Right lobe of liver (tissue), 6 donors: ENCODE measurements at regions not wholly inside any gene's neighbourhood (a gene's known extent, or its start where the extent isn't known, plus 50 kb on each side); places are given as distances from the start of the nearest gene placed in this dataset.
A peak's percentile ranks its signal among the peaks of the same experiment; 100 is the strongest.

Experiments
- ATAC-seq, 4 donors: fragments of 200-7000 bp; cut with Tn5 transposase; one replicate each; pipeline ENCODE4 v1.9.1; 2020; ENCODE audit warnings: mild to moderate bottlenecking in 4 of 4, moderate library complexity in 4 of 4
- DNase-seq, 3 donors: peaks; one replicate each; pipeline ENCODE4 v3.0.0-alpha.2; 2020
- H3K27ac ChIP-seq, 3 donors: fragments of 200-600 bp; one replicate each; pipeline ENCODE4 v1.8.0; 2022
- H3K27me3 ChIP-seq, 2 donors: fragments of 200-600 bp; one replicate each; pipeline ENCODE4 v1.8.0; 2022
- H3K36me3 ChIP-seq, 4 donors: fragments of 200-600 bp; sonication (generic) in 1 of 4; one replicate each; pipeline versions ENCODE4 v1.5.1 to v1.8.0; 2017 to 2022; ENCODE audit warnings: control low read depth in 1 of 4
- H3K4me1 ChIP-seq, 4 donors: fragments of 200-600 bp; sonication (generic) in 1 of 4; one replicate each; pipeline versions ENCODE4 v1.5.1 to v1.8.0; 2017 to 2022; ENCODE audit warnings: control low read depth in 1 of 4
- H3K4me3 ChIP-seq, 3 donors: fragments of 200-600 bp; one replicate each; pipeline ENCODE4 v1.8.0; 2022
- H3K9me3 ChIP-seq, 4 donors: fragments of 200-600 bp; sonication (generic) in 1 of 4; one replicate each; pipeline versions ENCODE4 v1.5.1 to v1.8.0; 2017 to 2022; ENCODE audit warnings: control low read depth in 1 of 4
- CTCF ChIP-seq, 4 donors: fragments of 200-600 bp in 3 of 4; fragments of 450-650 bp in 1 of 4; IDR thresholded peaks; one replicate each; pipeline versions ENCODE4 v1.5.1 to v1.8.0; 2016 to 2022; ENCODE audit warnings: antibody characterized with exemption in 4 of 4, mild to moderate bottlenecking in 2 of 4
- POLR2A ChIP-seq: fragments of 450-650 bp; IDR thresholded peaks from one replicate; pipeline ENCODE4 v1.6.1; 2017; ENCODE audit warnings: antibody characterized with exemption, mild to moderate bottlenecking
- WGBS: methylation state at CpG from one replicate; pipeline ENCODE4 v1.1.6; 2018; ENCODE audit warnings: low coverage, low lambda C conversion rate; ENCODE audit not compliant: insufficient coverage; ENCODE audit errors: missing lambda C conversion rate; 5-methylcytosine and 5-hydroxymethylcytosine counted together
- intact Hi-C, 2 donors: fragments of 100-400 bp; cut with DNase I; formaldehyde crosslinking; loops; one replicate each; pipeline versions ENCODE4 v1.11.2 to v1.14.1; 2022
- donor health status: DM: no; HTN: yes; CAD: no.
- donor health status: DM: no; HTN: no; CAD: no.
- donor health status: DM: no; HTN: no; CAD: no.
- donor health status: DM: no; HTN: yes; CAD: no.
- donor health status: DM: no; HTN: yes; CAD: no.

- no peaks in the 10 kb centered on the region for H3K27me3 ChIP-seq
- ATAC-seq (no peak), DNase-seq (no peak)
- no peak overlapping the region for H3K4me3 ChIP-seq
- peaks cover 0 to 6% (median 0%) of the 10 kb centered on the region in 4 donors for H3K4me1 ChIP-seq
- 100% methylated on average over 2 of the region's 2 CpGs for WGBS
- peaks cover 0 to 31% (median 6%) of the 10 kb centered on the region in 4 donors for H3K36me3 ChIP-seq
- intact Hi-C loops: no loop called here
- no peak for TF ChIP-seq CTCF (IDR thresholded peaks at IDR 0.05)
- no peak for TF ChIP-seq POLR2A
- H3K9me3 ChIP-seq: no peaks in the 10 kb centered on the region
- no peak overlapping the region for H3K27ac ChIP-seq
These were observed 171.5 kb upstream of the RIPOR2 start for GRCh38 chr6:25107218-25107617.

- DNase-seq (no peak), ATAC-seq (no peak)
- H3K4me3 ChIP-seq: no peak overlapping the region
- TF ChIP-seq CTCF (IDR thresholded peaks at IDR 0.05) (no peak), POLR2A (no peak)
- intact Hi-C loops: no loop called here
- no peak overlapping the region for H3K27ac ChIP-seq
- WGBS: 100% methylated on average over 1 of the region's 1 CpG
- peaks cover 0 to 34% (median 6%) of the 10 kb centered on the region in 4 donors for H3K36me3 ChIP-seq
- H3K9me3 ChIP-seq: no peaks in the 10 kb centered on the region
- H3K27me3 ChIP-seq: no peaks in the 10 kb centered on the region
- peaks cover 0 to 6% (median 0%) of the 10 kb centered on the region in 4 donors for H3K4me1 ChIP-seq
These were observed 167.4 kb upstream of the CARMIL1 start for GRCh38 chr6:25111782-25112181.

- TF ChIP-seq CTCF (IDR thresholded peaks at IDR 0.05) (no peak), POLR2A (no peak)
- peaks cover 0 to 28% (median 5%) of the 10 kb centered on the region in 4 donors for H3K36me3 ChIP-seq
- no peaks in the 10 kb centered on the region for H3K27me3 ChIP-seq
- no peak overlapping the region for H3K27ac ChIP-seq
- WGBS: 38% methylated on average over 4 of the region's 4 CpGs
- ATAC-seq: peak; percentile 26 to 56 (median 28)
- no peak for DNase-seq
- H3K4me3 ChIP-seq: no peak overlapping the region
- H3K9me3 ChIP-seq: no peaks in the 10 kb centered on the region
- H3K4me1 ChIP-seq: peaks cover 0 to 6% (median 0%) of the 10 kb centered on the region in 4 donors
- intact Hi-C loops: no loop called here
These were observed 166.8 kb upstream of the CARMIL1 start for GRCh38 chr6:25112322-25112773.

GRCh38 chr6:25113436-25113835 lies 165.7 kb upstream of the CARMIL1 start:
- ATAC-seq: peak in 2 of 4 donors; percentile 17 to 36
- intact Hi-C loops: no loop called here
- Histone ChIP-seq H3K27me3 (no peaks in the 10 kb centered on the region), H3K36me3 (peaks cover 0 to 17% (median under 1%) of the 10 kb centered on the region in 4 donors), H3K4me3 (no peak overlapping the region), H3K4me1 (peaks cover 0 to 6% (median 0%) of the 10 kb centered on the region in 4 donors), H3K27ac (no peak overlapping the region), H3K9me3 (no peaks in the 10 kb centered on the region)
- TF ChIP-seq CTCF (IDR thresholded peaks at IDR 0.05) (no peak), POLR2A (no peak)
- 41% methylated on average over 4 of the region's 4 CpGs for WGBS
- DNase-seq: no peak

- intact Hi-C loops: no loop called here
- Histone ChIP-seq H3K27ac (no peak overlapping the region), H3K4me1 (peaks cover 0 to 11% (median 4%) of the 10 kb centered on the region in 4 donors), H3K9me3 (no peaks in the 10 kb centered on the region), H3K36me3 (peaks cover 0 to 5% (median 0%) of the 10 kb centered on the region in 4 donors), H3K27me3 (no peaks in the 10 kb centered on the region), H3K4me3 (no peak overlapping the region)
- ATAC-seq: no peak
- TF ChIP-seq CTCF (IDR thresholded peaks at IDR 0.05) (no peak), POLR2A (no peak)
- DNase-seq: no peak
- 58% methylated on average over 3 of the region's 3 CpGs for WGBS
These were observed 161.1 kb upstream of the CARMIL1 start for GRCh38 chr6:25118038-25118437.
